ENCODE measurements at regions not wholly inside any gene's neighbourhood (a gene's known extent, or its start where the extent isn't known, plus 50 kb on each side); places are given as distances from the start of the nearest gene placed in this dataset.
"Not testable (repeated sequence)": the region's sequence is repeated elsewhere in the genome, so short reads cannot be mapped to it uniquely, and the experiment has no call there.

- no peak for DNase-seq
Observed at GRCh38 chr1:74818241-74818640, 85.3 kb downstream of the TYW3 start.

DNA sequence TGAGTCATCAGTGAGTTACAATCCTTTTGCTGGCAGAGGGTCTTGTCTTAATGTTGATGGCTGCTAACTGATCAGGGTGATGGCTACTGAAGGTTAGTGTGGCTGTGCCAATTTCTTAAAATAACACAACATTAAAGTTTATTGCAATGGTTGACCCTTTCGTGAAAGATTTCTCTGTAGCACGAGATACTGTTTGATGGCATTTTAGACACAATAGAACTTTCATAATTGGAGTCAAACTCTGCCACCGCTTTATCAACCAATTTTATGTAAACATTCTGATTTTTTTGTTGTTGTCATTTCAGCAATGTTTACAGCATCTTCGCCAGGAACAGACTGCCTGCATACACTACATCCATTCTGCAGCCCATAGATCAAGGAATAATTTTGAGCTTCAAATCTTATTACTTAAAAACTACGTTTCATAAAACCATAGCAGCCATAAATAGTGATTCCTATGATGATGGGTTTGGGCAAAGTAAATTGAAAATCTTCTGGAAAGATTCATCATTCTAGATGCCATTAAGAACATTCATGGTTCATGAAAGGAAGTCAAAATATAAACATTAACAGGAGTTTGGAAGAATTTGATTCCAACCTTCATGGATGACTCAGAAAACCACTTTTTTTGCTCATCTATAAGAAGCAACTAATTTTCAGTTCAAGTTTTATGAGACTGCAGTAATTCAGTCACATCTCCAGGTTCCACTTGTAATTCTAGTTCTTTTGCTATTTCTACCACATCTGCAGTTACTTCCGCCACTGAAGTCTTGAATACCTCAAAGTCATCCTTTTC is 85.9 kb downstream of the TYW3 start:
- no peak for DNase-seq

GRCh38 chr1:74822851-74823401 is 90.0 kb downstream of the TYW3 start:
- DNase-seq, result no peak

DNA sequence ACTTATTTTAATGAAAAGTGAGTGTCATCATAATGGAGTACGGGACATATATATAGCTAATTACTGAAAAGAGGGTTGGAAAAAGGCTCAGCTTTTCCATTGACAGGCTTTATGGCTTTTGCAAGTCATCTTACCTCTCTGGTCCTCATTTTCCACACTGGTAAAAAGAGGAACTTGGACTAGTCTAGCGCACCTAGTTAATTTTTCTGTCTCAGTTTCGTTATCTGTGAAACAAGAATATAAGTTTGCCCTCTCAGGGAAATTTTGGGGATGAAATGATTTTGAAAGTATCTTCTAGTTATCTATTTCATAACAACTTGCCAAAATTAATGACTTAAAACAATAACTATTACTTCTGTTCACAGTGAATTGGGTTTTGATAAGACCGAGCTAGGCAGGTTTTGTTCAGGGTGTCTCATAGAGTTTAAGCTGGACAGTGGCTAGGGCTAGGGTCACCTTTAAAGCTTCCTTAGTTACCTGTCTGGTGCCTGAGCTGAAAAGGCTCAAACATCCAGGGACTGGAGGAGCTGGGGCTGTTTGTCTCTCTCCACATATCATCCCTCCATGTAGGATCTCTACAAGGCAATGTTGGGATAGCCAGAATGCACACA is 91.7 kb downstream of the TYW3 start:
- DNase-seq, result no peak

DNA sequence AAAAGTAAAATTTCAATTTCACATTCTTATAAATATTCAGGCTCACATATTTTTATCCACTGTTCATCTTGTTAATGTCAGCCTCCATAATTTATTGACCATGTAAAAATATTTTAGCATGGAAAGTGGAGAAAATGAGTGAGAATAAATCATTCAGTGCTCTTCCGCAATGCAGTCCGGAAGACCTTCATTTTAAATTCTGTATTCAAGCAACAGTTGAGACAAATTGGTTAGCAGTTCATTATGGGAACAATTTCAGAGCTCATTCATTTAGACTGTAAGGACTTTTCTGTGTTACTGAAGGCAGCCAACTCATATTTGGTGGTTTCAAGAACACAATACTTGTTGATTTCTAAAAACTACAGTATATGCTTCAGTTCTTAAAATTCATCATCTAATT is 97.8 kb downstream of the TYW3 start:
- no peak for DNase-seq

GRCh38 chr1:74834261-74834660 is 101.3 kb downstream of the TYW3 start:
- DNase-seq, result no peak

- DNase-seq, result no peak
Observed at GRCh38 chr1:74835051-74835450, 102.1 kb downstream of the TYW3 start.

DNA sequence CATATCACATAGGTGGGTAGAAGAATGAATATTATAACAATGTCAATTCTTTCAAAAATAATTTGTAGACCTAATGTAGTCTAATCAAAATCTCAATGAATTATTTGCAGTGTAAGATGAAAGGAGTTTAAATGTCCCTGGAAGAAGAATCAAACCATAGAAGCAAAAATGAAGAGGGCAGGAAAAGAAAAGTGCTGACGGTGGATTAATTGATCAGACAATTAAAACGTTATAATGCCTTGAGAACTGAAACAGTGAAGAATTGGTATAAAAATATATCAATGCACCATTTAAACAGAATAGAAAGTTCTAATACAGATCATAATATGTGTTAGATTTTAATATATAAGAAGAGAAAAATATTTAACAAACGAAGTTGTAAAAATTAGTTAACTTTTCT is 109.8 kb downstream of the TYW3 start:
- no peak for DNase-seq

- DNase-seq, result no peak
Observed at GRCh38 chr1:74847715-74848114, 114.8 kb downstream of the TYW3 start.

DNA sequence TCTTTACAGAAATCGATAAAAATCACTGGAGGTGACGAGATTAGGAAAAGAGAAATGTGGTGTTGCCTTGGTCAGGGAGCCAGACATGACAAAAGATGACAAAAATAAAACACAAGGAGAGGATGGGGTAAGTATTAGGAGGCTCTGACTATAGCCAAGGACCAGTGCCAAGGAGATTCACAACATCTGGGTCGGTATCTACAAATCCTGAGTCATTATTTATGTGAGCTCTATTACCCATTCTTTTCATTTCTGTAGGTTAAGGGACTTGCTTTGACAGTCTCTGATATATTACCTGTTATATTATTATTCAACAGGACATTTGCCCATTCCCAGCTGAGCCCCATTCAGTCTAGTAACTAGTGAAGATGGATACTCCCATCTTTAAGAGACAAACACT is 120.8 kb downstream of the TYW3 start:
- no peak for DNase-seq

GRCh38 chr1:74856174-74856573 is 123.2 kb downstream of the TYW3 start:
- DNase-seq, result no peak

- no peak for DNase-seq
Observed at GRCh38 chr1:74857676-74858075, 124.7 kb downstream of the TYW3 start.

GRCh38 chr1:74858136-74858535 is 125.2 kb downstream of the TYW3 start:
- no peak for DNase-seq

GRCh38 chr1:74861867-74862266 is 128.9 kb downstream of the TYW3 start:
- no peak for DNase-seq

GRCh38 chr1:74869702-74870101 is 136.8 kb downstream of the TYW3 start:
- DNase-seq, result no peak

GRCh38 chr1:74877366-74877765 is 144.4 kb downstream of the TYW3 start:
- not testable (repeated sequence) for DNase-seq

- no peak for DNase-seq
Observed at GRCh38 chr1:74895411-74895810, 162.5 kb downstream of the TYW3 start.

- DNase-seq, result no peak
Observed at GRCh38 chr1:74908131-74908530, 175.2 kb downstream of the TYW3 start.

DNA sequence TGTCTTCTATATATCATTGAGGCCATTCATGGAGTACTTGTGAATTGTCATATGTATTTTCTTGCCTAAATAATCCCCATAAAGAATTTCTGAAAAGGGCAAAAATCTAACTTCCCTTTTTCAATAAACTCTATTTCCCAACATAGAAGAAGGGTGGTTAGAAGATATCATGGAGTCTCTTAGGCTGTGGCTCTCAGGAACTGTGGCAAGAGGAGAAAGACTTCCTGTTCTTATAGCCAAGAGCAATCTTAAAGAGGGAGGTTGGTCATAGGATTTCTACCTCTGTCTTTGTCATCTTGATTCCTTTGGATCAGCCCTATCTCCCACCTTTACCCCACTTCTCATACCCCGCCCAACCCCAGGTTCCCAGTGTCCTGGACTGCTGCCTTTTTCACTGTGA is 175.8 kb downstream of the TYW3 start:
- peak; percentile 67 for DNase-seq

DNA sequence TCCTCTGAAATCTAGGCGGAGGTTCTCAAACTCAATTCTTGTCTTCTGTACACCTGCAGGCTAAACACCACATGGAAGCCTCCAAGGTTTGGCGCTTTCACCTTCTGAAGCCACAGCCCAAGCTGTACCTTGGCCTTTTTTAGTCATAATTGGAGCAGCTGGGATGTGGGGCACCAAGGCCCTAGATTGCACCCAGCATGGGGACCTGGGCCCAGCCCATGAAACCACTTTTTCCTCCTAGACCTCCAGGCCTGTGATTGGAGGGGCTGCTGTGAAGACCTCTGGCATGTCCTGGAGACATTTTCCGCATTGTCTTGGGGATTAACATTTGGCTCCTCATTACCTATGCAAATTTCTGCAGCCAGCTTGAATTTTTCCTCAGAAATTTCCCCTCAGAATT is 181.0 kb downstream of the TYW3 start:
- no peak for DNase-seq

GRCh38 chr1:74933500-74933899 is 200.5 kb downstream of the TYW3 start:
- DNase-seq, result no peak

DNA sequence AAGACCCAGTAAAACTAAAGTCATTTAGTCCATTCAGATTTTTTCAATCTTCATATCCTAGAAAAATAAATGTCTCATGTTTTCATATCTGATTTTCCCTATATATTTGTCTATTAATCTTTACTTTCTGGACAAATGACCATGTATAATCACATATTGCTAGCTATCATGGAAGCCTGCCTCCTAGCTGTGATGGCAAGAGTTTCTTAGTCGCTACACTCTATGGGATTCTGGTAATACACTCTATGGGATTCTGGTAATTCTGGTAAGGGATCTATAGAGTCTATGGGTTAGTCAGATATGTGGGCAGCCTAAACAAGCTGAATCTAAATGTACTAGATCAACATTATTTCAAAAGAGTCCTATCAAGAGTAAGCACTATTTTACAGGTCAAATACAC is 198.7 kb upstream of the LHX8 start:
- DNase-seq, result no peak

- DNase-seq, result no peak
Observed at GRCh38 chr1:74937176-74937575, 197.0 kb upstream of the LHX8 start.

DNA sequence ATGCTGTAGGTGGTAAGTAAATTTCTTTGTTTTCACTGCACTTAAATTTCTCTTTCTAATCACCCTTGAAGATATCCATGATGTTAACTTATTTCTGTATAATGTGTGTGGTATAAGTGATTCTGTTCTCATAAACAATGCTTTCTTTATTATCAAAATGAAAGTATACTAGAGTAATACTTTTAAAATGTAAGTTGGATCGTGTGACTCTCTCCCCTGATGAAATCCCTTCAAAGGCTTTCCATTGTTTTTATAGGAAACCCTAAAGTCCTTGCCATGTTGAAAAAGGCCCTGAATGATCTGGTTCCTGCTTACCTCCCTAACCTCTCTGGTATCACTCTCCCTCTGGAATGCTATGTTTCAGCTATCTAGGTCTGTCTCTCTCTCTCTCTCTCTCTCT is 191.1 kb upstream of the LHX8 start:
- DNase-seq, result no peak

DNA sequence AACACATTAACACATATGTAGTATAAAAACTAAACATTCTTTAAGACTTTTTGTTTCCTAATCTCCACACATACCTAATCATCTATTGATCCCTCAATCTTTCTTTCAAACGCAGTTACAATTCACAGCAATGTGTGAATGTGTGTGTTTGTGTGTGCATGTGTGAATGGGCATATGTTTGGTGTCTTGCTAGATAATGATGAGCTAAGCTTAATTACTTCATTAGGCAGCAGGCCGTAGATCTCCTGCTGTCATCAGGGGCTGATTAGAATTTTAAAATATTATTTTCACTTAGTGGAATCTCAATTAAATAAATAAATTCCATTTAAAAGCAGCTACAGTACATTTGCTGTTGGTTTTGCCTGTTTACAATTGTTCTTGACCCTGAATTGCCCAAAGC is 187.8 kb upstream of the LHX8 start:
- no peak for DNase-seq
